ENCODE measurements at regions not wholly inside any gene's neighbourhood (a gene's known extent, or its start where the extent isn't known, plus 50 kb on each side); places are given as distances from the start of the nearest gene placed in this dataset.
A peak's percentile ranks its signal among the peaks of the same experiment; 100 is the strongest.

- DNase-seq: no peak
Measured at GRCh38 chr2:10520154-10520553, 72.0 kb upstream of the ODC1 start.

- DNase-seq: no peak
Measured at GRCh38 chr2:10519394-10519740, 71.2 kb upstream of the ODC1 start.

GRCh38 chr2:10518470-10519393, 70.6 kb upstream of the ODC1 start:
- no peak for DNase-seq

DNA sequence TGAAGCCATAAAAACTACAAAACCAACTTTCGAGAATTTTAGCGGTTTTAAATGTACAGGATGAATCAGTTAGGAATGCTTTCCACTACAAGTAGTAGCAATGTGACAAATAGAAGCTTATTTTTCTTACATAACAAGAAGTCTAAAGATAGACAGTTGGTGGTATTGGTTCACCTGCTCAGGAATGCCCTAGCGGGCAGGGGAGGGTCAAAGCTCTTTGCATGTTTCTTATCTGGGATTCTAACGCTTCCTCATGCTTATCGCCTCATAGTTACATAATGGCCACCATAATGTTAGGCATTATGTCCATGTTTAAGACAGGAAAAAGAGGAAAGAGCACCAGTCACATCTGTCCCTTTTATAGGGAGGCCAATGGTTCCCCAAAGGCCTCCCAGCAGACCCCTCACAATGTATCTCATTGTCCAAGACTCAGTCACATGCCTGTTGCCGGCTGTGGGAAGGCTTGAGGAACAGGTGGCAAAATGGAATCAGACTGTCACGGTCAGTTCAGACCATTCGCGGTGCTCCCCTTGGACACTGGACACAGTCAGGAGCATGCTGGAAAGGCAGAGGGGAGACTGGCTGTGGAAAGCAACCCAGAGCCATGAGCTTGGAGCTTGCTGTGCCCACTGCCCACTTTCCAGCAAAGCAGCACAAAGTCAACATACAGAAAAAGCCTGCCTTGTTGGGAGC, 69.4 kb upstream of the ODC1 start:
- DNase-seq: no peak

- DNase-seq: no peak
Measured at GRCh38 chr2:10515887-10516286, 67.8 kb upstream of the ODC1 start.

GRCh38 chr2:10514743-10515142, 66.6 kb upstream of the ODC1 start:
- peak; percentile 83 for DNase-seq

- DNase-seq: no peak
Measured at GRCh38 chr2:10514273-10514672, 66.1 kb upstream of the ODC1 start.

DNA sequence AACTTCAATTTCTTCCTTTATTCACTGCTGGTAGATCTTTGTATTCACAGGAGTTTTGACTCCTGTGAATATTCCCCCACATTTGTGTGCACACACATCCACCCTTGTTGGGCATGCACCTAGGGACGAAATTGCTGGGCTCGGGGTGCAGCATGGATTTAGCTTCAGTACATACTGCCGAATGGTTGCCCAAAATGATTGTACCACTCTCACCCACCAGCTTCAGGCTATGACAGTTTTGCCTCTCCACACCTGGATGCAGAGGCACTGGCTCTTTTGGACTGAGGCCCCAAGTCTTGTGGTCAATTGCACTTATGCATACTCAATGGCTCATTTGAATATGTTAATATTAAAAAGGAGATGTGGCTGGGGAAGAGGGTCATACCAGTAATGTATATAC, 65.1 kb upstream of the ODC1 start:
- no peak for DNase-seq

GRCh38 chr2:10508038-10508437, 59.9 kb upstream of the ODC1 start:
- DNase-seq: no peak

DNA sequence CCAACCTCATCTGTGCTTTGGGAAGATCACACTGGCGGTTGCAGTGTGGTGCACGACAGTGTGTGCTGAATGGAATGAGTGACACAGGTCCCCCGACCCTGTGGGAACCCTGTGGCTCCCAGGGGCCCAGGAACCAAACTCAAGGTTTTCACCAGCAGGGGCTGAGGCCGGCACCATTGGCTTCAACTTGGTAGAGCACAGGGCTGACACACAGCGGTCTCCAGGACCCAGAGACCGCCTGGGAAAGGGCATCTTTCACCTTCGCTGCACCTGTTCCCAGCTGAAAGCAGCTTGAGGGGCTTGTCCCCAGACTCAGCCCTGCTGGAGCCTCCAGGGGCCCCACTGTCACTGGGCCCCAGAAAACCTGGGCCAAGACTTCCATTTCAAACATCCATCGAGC, 59.0 kb upstream of the ODC1 start:
- no peak for DNase-seq

DNA sequence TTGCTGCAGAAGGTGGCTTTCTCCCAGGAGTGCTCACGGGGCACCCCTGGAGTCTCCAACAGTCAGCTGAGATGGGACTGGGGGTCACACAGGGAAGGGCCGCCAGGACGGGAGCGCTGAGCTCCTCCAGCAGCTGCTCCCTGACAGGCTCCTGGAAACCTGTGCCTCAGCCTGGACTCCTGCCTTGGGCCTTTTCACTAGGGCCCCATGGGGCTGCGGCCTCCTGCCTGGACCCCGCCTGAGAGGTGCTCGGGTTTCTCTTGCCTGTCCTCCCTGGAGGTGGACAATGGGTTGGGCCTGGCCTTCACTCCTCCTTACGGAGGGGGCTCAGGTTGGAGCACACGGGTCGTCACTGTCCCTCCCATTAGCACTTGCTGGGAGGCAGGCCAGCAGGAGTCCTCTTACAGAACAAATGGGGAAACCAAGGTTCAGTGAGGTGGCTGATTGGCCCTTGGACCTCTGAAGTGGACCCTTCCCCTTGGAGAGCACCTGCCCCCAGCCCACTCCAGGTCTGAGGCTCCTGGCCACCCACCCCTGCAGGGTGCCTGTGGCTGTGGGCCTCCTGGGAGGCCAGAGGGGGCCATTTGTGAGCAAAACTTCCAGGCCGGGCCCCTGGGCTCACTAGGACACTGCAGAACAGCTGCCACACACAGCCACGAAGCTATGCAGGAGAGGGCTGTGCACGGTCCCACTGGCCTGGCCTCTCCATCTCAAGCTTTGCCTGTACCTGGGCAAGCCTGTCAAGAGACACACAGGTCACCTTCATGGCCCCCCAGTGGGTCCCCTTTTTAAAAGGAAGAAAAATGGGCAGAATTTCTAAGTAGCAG, 57.1 kb upstream of the ODC1 start:
- no peak for DNase-seq

DNA sequence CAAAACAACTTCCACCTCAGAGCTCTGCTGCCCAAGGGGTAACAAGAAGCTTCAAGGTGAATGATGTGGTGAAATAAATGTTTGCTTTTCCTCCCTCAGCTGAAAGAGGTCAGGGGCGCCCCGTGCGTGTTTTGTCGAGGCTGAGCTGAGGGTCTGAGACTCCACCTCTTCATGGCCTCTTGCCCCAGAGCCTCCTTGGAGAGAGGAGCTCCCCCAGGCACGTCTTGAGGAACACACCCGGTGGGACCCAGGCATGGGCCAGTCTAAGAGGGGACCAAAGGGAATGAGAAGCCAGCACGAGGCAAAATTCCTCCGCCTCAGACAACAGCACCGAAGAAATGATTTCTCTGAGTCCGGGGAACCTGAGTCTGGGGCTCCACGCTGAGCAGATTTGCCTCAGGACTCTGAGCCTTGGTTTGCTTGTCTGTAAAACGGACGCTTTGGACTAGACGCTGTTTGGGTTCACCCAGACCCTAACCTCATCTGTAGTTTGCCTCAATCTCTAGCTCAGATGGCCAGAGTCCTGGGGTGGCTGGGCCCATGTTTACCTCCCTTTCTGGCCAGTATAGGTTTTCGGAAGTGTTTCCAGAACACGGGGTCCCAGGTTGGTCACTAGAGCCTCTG, 56.4 kb upstream of the ODC1 start:
- DNase-seq: no peak

DNA sequence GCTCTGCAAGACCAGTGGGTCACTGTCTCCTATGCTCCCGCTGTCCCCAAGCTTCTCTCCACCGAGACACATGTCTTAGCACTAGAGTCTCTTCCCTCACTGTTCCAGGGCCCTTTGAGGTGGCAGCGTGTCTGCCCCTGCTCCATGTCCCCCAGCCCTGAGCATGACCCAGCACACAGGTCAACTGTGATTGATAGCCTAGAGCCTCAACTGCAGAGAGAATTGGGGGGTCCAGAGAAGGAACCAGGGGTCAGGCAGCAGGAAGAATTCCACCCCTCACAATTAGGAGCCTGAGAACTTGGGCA, 54.6 kb upstream of the ODC1 start:
- DNase-seq: no peak

DNA sequence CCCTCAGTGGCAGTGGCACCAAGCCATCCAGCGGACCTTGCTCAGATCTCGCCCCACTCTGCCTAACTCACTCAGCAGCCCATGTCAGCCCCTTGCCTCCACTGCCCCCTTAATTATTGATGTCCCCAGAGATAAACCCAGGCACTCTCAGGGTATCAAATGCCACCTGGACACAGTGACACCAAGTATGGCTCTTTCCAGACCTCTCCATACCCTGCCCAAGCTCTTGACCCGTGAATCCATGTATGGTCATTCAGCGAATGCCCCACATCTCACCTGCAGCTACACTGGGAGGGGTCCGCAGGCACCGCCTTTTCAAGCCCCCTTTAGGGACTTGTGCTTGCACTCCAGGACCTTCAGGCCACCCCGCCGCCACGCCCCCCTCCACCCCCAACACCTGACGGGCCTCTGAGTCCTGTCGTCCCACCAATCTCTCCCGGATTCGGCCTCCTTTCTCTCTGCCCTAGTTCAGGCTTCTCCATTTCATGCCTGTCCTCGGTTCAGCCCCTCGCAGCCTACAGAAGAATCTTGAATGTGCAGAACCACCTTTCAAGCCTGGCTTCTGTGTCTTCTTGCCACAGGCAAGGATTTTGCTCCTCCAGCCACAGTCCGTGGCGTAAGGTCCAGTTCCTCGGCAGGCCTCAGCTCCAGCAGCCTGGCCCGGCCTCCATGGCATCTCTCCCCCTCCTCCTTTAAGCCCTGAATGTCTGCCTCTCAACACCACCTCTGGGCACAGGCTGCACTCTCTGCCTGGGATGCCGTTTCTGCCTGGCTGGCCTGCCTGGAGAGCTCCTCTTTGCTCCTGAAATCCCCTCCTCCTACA, 54.1 kb upstream of the ODC1 start:
- no peak for DNase-seq

- DNase-seq: no peak
Measured at GRCh38 chr2:10501451-10501961, 53.4 kb upstream of the ODC1 start.

GRCh38 chr2:10500601-10501361, 52.7 kb upstream of the ODC1 start:
- DNase-seq: no peak

DNA sequence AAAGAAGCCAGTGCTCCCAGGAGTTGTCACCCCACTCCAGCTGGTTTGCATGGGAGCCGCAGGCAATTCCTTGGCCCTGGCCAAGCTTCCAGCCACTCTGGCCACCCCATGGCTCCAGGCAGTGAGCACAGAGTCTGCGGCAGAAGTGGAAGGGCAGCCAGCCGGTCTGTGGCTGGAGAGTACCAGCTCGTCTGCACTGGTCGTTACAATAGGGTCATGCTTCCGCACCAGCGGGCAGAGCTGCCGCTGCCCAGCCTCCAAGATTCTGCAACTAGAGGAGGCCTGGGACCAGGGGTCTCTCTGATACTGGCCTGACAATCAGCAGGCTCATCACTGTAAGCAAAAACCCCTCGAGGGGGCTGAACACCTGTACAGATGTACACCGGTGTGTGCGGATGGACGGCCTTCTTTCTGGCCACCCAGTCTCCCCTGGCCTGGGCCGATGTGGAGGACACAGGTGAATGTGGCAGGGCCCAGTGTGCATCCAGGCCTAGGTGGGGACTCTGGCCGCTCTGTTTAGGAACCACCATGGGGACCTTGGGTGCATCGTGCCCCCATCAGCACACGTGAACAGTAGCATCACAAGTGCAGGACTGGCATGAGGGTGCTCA, 51.9 kb upstream of the ODC1 start:
- DNase-seq: no peak

DNA sequence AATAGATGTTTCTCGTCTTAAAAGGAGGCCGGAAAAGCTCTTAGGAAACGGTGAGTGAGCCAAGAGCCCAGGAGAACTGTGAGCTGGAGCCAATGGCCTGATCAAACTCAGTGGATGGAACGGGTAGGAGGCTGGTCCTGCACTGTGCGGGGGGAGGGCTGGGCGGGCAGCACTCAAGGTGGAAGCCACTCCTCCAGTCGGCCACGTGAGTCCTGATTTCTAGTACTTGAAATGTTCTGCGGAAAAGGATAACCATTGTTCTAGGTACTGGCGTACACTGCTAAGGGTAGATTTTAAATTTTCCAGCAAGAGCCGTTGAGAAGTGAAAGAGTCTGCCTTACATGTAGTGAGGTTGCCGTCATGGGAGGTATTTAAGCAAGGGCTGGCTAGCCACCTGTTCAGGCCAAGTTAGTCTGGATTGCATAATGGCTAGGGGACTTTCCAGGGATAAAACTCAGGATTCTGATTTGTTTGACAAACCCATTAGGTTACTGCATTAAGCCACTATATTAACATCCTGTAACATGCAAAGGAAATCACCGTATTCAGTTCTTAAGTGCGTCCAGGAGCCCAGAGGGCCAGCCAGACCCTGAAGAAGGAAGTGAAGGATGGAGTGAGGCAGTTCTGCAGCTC, 51.3 kb upstream of the ODC1 start:
- no peak for DNase-seq

GRCh38 chr2:10498525-10499274, 50.6 kb upstream of the ODC1 start:
- no peak for DNase-seq

Data from fibroblast of skin of right quadriceps (primary cell).